LHCN-M2 (cell line): ENCODE measurements at regions not wholly inside any gene's neighbourhood (a gene's known extent, or its start where the extent isn't known, plus 50 kb on each side); places are given as distances from the start of the nearest gene placed in this dataset.

Source experiments
- DNase-seq: peaks from one replicate; pipeline ENCODE4 v3.0.0-alpha.2; 2012; ENCODE audit warnings: low read depth

GRCh38 chr7:35386816-35387706 is 133.2 kb upstream of the TBX20 start:
- no peak for DNase-seq

- no peak for DNase-seq
Observed at GRCh38 chr7:35386082-35386815, 132.3 kb upstream of the TBX20 start.

- DNase-seq, result no peak
Observed at GRCh38 chr7:35384761-35385700, 131.1 kb upstream of the TBX20 start.

GRCh38 chr7:35380739-35381224 is 126.9 kb upstream of the TBX20 start:
- DNase-seq, result no peak

- no peak for DNase-seq
Observed at GRCh38 chr7:35379481-35379880, 125.6 kb upstream of the TBX20 start.

GRCh38 chr7:35375516-35375915 is 121.6 kb upstream of the TBX20 start:
- DNase-seq, result no peak

- DNase-seq, result no peak
Observed at GRCh38 chr7:35374858-35375257, 121.0 kb upstream of the TBX20 start.

- no peak for DNase-seq
Observed at GRCh38 chr7:35371221-35371620, 117.3 kb upstream of the TBX20 start.

- no peak for DNase-seq
Observed at GRCh38 chr7:35370687-35371086, 116.8 kb upstream of the TBX20 start.

- no peak for DNase-seq
Observed at GRCh38 chr7:35366167-35367155, 112.6 kb upstream of the TBX20 start.

- no peak for DNase-seq
Observed at GRCh38 chr7:35365523-35365922, 111.6 kb upstream of the TBX20 start.

- DNase-seq, result no peak
Observed at GRCh38 chr7:35362341-35362740, 108.4 kb upstream of the TBX20 start.

GRCh38 chr7:35359423-35359822 is 105.5 kb upstream of the TBX20 start:
- DNase-seq, result no peak

- no peak for DNase-seq
Observed at GRCh38 chr7:35356495-35356894, 102.6 kb upstream of the TBX20 start.

- DNase-seq, result no peak
Observed at GRCh38 chr7:35355911-35356310, 102.0 kb upstream of the TBX20 start.

GRCh38 chr7:35355199-35355598 is 101.3 kb upstream of the TBX20 start:
- no peak for DNase-seq

- DNase-seq, result no peak
Observed at GRCh38 chr7:35353481-35353880, 99.6 kb upstream of the TBX20 start.

GRCh38 chr7:35351466-35351865 is 97.6 kb upstream of the TBX20 start:
- no peak for DNase-seq

- DNase-seq, result no peak
Observed at GRCh38 chr7:35348611-35349400, 94.9 kb upstream of the TBX20 start.

- DNase-seq, result no peak
Observed at GRCh38 chr7:35342786-35343185, 88.9 kb upstream of the TBX20 start.
